DMS153 treated with DMSO at 0.1 percent for 48 hours (cell line): ENCODE measurements at regions not wholly inside any gene's neighbourhood (a gene's known extent, or its start where the extent isn't known, plus 50 kb on each side); places are given as distances from the start of the nearest gene placed in this dataset.

ENCODE experiments used
- DNase-seq: peaks from one replicate; lab custom pipeline; 2025; ENCODE audit not compliant: unreplicated experiment; lab: John Stamatoyannopoulos, UW

DNA sequence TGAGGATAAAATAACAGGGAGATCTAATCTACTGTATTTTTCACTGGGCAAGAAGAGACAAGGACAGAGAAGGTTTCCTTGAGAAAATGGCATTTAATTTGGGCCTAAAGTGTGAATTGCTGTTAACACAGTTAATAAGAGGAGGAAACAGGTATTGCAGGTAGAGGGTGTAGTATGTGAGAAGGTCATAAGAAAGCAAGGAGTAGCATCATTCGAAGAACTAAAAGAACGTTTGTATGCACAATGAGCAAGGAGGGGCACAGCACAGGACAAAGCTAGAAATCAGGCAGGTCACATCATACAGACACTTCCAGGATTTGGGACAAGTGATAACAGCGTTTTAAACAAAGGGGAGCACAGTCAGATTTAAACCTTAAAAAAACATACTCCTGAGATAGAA, 85.1 kb upstream of the PLEKHA5 start:
- DNase-seq, result no peak

DNA sequence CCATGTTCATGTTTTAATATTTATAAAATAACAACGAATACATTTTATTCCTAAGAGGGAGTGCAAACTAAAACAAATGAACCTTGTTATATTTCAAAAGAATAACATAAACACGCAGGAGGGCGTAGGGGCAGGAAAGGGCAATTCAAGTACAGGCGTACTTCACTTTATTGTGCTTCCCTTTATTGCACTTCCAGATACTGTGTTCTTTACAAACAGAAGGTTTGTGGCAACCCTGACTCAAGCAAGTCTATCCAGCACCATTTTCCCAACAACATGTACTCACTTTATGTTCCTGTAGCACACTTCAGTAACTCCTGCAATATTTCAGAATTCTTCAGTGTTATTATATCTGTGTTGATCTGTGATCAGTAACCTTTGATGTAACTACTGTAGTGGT, 84.6 kb upstream of the PLEKHA5 start:
- DNase-seq, result no peak

DNA sequence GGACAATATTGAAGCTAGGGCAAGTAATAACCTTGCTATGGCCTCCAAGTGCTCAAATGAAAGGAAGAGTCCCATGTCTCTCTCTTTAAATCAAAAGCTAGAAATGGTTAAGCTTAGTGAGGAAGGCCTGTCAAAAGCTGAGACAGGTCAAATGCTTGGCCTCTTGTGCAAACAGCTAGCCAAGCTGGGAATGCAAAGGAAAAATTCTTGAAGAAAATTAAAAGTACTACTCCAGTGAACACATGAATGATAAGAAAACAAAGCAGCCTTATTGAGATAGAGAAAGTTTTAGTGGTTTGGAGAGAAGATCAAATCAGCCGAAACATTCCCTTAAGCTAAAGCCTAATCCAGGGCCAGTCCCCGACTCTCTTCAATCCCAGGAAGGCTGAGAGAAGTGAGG, 84.1 kb upstream of the PLEKHA5 start:
- no peak for DNase-seq

DNA sequence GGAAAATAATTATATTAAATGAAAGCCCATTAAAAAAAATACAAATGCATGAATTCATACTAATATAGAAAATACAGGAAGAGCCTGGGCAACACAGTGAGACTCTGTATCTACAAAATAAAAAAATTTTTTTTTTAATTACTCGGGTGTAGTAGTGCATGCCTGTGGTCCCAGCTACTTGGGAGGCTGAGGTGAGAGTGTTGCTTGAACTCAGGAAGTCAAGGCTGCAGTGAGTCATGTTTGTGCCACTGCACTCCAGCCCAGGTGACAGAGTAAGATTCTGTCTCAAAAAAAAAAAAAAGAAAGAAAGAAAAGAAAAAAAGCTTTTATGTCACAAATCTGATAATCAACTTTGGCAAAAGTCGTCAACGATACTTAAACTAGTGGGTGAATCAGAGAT, 80.6 kb upstream of the PLEKHA5 start:
- no peak for DNase-seq

DNA sequence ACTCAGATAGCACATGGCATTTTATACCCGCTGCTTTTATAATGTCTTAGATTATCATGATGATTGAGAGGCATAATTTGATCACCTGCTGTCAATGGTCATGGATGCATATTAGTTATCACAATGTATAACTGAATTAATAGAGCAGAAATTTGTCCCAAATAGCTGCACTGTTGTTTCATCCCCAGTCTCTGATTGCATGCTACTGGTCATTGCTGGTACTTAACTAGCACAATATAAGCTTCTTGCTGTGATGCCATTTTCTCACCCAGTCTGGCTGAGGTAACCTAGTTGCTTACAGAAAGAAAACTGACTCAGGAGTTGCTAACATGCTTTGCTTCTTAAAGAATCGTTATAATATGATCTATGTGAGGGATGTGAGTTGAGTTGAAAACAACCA, 76.8 kb upstream of the PLEKHA5 start:
- no peak for DNase-seq

DNA sequence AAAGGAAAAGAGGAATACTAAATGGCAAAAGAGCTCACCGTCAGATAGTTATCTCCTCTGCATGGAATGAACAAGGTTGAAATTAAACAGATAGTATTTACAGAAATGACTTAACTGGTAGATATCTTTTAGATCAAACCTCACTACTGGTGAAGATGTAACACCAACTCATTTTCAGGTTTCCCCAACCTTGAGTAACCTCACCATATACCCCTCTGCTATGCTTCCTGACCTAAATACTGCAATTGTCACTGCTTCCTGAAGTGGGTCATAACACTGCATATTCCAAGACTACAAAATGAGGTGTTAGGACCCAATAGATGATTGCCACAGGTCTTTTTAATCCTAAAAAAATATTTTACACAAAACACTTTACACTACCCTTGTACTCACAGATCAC, 76.3 kb upstream of the PLEKHA5 start:
- DNase-seq, result no peak

DNA sequence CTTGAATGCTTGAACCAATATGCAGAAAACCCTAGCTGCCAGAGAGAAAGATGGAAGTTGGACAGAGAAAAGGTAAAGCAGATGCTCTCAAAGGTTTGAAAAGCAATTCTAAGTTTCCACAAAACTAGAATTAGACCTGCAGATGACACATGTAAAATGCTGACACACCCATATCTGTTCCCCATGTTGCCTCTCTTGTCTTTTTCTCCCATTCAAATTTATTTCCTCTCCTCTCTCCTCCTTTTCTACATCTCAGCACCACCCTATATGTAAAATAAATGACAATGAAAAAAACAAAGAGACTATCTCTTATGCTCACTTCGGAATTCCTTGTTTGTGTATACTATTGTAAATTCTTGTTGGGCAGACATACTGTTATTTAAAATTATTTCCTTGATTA, 75.5 kb upstream of the PLEKHA5 start:
- DNase-seq, result no peak

DNA sequence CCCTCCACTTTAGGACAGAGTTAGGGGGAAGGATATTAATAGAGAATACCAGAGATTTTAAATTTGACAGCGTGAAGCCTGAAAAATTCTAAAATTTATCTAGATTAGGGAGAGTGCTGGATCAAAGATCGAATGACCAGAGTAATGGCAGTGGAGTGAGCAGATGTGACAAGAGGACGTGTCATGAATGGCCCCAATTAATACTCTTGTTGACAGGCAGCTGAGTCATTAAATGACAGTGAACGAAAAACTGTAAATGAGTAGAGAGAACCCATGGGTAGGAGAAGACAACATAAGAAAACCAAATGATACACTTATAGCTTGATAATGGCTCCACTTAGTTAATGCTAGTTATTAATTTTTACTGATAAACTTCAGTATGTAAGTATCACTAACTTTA, 73.9 kb upstream of the PLEKHA5 start:
- DNase-seq, result no peak

DNA sequence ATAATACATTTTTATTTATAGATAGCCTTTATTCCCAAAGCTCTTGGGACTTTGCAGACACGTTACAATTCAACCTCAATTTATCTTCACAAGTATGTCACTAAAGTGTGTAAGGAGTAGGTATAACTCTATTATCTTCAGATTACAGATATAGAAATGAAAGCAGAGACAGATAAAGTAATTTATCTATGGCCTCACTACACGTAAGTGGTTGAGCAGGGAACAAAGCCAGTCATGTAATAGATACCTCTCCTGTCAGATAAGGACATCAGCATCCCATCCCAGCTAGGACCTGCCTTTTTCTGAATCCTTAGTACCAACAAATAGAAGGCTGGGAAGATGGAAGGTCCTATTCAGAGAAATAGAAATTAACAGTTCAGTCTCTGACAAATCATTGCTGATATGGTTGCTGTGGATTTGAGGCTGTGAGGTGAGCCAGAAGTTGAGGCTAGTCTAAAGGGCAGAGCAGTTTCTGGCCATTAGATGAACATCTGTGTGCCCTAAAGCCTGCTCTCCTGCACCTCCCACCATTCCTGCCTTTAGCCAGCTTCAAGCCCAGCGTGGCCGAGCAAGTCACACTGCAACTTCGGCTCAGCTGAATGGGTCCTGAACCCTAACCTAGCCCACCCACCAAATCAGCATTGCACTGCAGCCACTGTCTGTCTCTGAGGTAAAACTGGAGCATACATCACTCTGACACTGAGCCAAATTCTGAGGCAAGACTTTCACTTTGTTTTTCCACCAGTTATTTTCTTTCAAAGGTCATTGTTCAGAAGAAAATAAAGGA, 71.1 kb upstream of the PLEKHA5 start:
- no peak for DNase-seq

DNA sequence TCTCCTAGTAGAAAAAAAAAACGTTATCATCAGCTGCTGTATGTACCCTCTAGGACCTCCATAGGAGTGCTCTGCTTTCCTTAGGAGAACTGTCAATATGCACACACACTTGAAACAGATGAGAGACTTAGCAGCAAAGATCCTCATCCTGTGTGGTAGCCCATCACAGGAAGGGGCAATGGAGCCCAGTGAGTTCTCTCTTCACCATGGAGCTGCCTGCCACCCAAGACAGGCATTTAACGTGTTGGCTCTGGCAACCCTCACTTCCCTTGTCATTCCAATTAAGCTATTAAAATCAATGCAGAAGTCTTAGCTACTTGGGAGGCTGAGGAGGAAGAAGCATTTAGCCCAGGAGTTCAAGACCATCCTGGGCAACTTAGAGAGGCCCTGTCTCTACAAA, 64.8 kb upstream of the PLEKHA5 start:
- DNase-seq, result no peak

DNA sequence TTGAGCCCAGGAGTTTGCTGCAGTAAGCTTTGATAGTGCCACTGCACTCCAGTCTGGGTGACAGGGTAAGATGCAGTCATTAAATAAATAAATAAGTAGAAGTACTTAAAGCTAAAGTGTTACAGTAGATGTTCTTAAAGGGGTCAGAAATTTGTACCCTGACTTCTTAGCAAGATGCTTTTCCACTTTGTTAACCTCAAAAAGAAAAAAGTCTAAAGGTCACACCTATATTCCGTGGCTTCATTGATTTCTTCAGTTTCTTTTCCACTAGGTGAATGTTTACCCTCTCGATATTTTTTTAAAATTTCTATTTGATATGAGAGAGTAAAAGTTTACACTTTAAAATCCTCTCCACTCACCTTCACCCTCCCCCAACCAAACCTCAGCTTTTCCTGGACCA, 64.3 kb upstream of the PLEKHA5 start:
- no peak for DNase-seq

DNA sequence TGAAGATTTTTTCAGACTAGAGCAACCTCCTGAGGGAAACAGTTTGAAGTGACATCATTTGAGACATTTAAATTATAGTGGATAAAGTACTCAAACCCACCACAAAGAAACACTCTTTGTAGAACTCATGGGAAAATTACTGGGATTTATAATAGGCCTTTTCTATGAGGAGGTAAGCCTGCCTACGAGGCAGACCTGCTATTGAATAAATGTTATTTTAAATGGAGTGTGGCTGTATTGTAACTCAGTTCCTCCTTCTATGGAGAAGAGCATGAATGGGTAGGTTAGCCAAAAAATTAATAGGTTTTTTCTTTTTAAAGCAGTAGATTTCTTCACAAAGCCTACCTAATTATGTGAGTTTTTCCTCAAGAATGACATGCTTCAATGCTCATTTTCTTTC, 63.7 kb upstream of the PLEKHA5 start:
- no peak for DNase-seq

DNA sequence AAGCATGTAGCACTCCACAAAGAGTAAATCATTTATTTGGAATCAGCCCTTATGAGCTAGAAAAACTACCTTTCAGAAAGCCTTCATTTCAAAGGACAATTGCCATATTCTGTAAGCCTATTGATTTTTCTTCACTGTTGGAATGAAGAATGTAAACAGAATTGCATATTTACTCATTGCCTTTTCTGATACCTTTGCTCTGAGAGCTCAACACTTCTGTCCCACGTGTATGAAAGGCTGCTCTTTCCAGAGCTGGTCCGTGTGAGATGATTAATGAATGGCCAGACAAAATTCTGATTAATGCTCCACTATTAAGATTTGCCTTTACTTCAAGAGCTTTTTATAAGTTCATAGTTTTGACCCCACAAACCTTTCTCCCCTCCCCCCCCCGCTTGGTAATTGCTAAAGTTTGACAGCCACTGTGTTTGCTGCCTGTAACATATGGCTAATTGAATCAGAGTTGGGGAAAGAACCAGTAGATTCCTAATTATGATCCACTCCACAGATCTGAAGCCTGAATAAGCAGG, 63.0 kb upstream of the PLEKHA5 start:
- DNase-seq, result no peak

DNA sequence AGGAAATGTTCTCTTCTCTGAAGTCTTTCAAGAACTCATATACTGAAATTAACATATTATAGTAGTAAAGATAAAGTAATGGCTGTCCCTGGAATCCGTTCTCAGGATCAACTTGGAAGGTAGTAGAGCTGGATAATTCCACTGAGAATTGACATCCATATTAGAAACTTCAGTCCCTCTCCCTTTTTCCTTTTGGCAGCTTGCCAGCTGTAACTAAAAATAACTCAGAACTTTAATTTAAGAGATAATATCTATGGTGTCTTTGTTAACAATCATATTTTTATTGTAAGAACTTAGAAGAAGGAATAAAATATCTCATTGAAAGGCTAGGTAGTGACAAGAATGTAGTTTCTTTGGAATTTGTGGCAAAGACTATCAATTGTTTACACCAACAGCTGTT, 61.4 kb upstream of the PLEKHA5 start:
- no peak for DNase-seq

DNA sequence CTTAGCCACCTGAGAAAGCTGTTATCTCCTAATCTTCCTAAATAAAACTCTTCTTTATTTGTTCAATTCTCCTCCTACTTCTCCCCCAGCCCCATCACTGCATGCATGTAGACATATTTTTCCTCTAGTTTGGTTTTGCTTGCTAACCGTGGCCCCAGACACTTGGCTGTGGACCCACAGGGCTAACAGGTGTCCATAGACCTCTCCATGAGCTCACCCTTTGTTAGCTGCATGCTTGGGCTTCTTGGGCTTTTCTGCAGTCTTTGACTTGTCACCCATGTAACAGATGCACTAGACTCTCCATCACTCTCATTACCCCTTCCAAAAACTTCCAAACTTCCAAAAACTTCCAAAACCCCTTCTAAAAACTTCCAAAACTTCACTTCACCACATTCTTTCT, 59.2 kb upstream of the PLEKHA5 start:
- DNase-seq, result no peak

DNA sequence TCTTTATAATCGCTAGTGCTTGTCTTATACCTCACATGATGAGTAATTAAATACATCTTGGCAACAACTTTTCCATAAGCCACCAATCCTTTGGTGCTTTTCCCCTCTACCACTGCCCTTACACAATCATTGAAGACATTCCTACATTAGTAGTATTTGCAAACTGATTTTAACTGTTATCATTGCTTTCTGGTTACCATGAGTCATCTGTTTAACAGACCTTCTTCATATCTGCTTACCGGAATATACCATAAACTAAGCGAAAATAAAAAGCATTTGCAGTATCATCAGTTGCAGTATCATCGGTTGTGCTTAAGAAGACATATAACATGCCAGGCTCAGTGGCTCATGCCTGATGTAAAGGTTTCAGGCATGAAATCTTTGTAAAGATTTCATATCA, 54.8 kb upstream of the PLEKHA5 start:
- DNase-seq, result no peak

DNA sequence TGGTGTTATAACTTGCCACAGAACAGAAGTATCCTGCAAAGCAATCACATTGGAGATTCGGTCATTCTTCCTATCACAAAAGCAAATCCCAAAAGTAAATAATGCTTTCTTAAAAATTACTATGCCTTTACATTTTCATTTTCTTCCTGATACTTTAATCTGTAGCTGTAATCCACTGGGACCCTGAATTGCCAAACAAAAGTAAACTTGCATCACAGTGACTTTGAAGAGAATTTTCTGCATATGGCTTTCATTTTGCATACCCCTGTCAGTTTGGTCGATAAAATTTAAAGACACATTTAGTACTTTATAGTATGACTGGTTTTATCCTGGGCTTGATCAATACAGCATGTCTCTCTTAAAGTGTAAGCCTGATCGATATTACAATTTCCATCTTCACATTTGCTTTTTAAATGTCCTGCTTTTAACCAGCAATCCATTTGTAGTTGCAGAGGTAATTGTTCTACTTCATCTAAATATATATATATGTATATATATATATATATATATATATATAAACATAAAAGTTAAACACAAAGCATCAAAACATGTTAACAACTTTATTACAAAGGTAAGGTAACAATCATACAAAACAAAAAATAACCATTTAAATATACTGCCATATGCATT, 53.7 kb upstream of the PLEKHA5 start:
- DNase-seq, result no peak
